Fibroblast of lung (primary cell): ENCODE measurements at regions not wholly inside any gene's neighbourhood (a gene's known extent, or its start where the extent isn't known, plus 50 kb on each side); places are given as distances from the start of the nearest gene placed in this dataset.
"Not testable (repeated sequence)": the region's sequence is repeated elsewhere in the genome, so short reads cannot be mapped to it uniquely, and the experiment has no call there.

Source experiments
- DNase-seq, 2 donors: peaks; one replicate each; pipeline versions ENCODE4 v3.0.0 to v3.0.0-alpha.2; 2010; ENCODE audit warnings: low read depth in 2 of 2
- H2AFZ ChIP-seq: 2 replicates; pipeline ENCODE4 v1.5.1; 2012; ENCODE audit warnings: low read length, control low read depth, inconsistent platforms
- H3K27ac ChIP-seq: 2 replicates; pipeline ENCODE4 v1.5.1; 2011; ENCODE audit warnings: low read length, control low read depth; ENCODE audit not compliant: insufficient read depth
- H3K27me3 ChIP-seq: 2 replicates; pipeline ENCODE4 v1.5.1; 2011; ENCODE audit warnings: mild to moderate bottlenecking, low read length; ENCODE audit not compliant: control insufficient read depth, insufficient read depth
- H3K36me3 ChIP-seq: 2 replicates; pipeline ENCODE4 v1.5.1; 2011; ENCODE audit warnings: low read length; ENCODE audit not compliant: control insufficient read depth, insufficient read depth
- H3K4me1 ChIP-seq: 2 replicates; pipeline ENCODE4 v1.5.1; 2011; ENCODE audit warnings: low read length; ENCODE audit not compliant: control insufficient read depth, insufficient read depth; ENCODE audit errors: extremely low read depth
- H3K4me2 ChIP-seq: 2 replicates; pipeline ENCODE4 v1.5.1; 2011; ENCODE audit warnings: low read length, control low read depth; ENCODE audit not compliant: insufficient read depth; ENCODE audit errors: extremely low read depth
- H3K4me3 ChIP-seq, 4 experiments: fragments of 200-600 bp in 1 of 4; sonication (generic) in 1 of 4; replicated peaks in 1 of 4; 2 replicates each; pipeline ENCODE4 v1.5.1; 2011 to 2016; ENCODE audit warnings: low read length in 4 of 4, low read depth in 3 of 4, mild to moderate bottlenecking in 3 of 4, control low read depth in 2 of 4, inconsistent platforms in 1 of 4, mixed read lengths in 1 of 4; ENCODE audit not compliant: insufficient read depth in 1 of 4; ENCODE audit errors: control extremely low read depth in 1 of 4
- H3K79me2 ChIP-seq: 2 replicates; pipeline ENCODE4 v1.5.1; 2012; ENCODE audit warnings: mild to moderate bottlenecking, low read length, inconsistent platforms; ENCODE audit not compliant: control insufficient read depth, insufficient read depth
- H3K9ac ChIP-seq: 2 replicates; pipeline ENCODE4 v1.5.1; 2011; ENCODE audit warnings: mild to moderate bottlenecking, low read length, control low read depth; ENCODE audit not compliant: insufficient read depth
- H3K9me3 ChIP-seq: 2 replicates; pipeline ENCODE4 v1.5.1; 2012; ENCODE audit warnings: low read depth, low read length; ENCODE audit not compliant: control insufficient read depth, insufficient read depth
- H4K20me1 ChIP-seq: 2 replicates; pipeline ENCODE4 v1.5.1; 2011; ENCODE audit warnings: low read length; ENCODE audit not compliant: control insufficient read depth, insufficient read depth; ENCODE audit errors: extremely low read depth
- CTCF ChIP-seq, 2 donors: IDR thresholded peaks in 1 of 2; conservative IDR thresholded peaks in 1 of 2; 1 replicate in 1 of 2; 2 replicates in 1 of 2; pipeline ENCODE4 v1.5.1; 2011 to 2012; ENCODE audit warnings: low read length in 2 of 2, control low read depth in 1 of 2, inconsistent platforms in 1 of 2, low read depth in 1 of 2, mild to moderate bottlenecking in 1 of 2
- EZH2 ChIP-seq: IDR thresholded peaks from 2 replicates; pipeline ENCODE4 v1.5.1; 2012; ENCODE audit warnings: low read length, control low read depth, mild to moderate bottlenecking; ENCODE audit errors: missing control alignments

- not testable (repeated sequence) for H3K79me2 ChIP-seq, H4K20me1 ChIP-seq, H3K36me3 ChIP-seq, H3K27ac ChIP-seq, H3K4me2 ChIP-seq, H3K27me3 ChIP-seq, H2AFZ ChIP-seq, H3K9me3 ChIP-seq, H3K9ac ChIP-seq, H3K4me3 ChIP-seq, H3K4me1 ChIP-seq
- peak in 1 of 2 donors; percentile 36 for DNase-seq
These were observed 83.2 kb upstream of the ARID5B start for GRCh38 chr10:61818251-61818650.

- no peaks in the 10 kb centered on the region for H3K27me3 ChIP-seq
- no peak overlapping the region for H3K4me2 ChIP-seq
- H3K4me3 ChIP-seq = no peak overlapping the region
- TF ChIP-seq CTCF (conservative IDR thresholded peaks at IDR 0.05 in 1 of 2, IDR thresholded peaks at IDR 0.05 in 1 of 2; ENCODE audit: low read depth in 1 of 2, low read length in 2 of 2) (no peak), EZH2 (no peak)
- H3K79me2 ChIP-seq = no peaks in the 10 kb centered on the region
- H3K9me3 ChIP-seq = no peaks in the 10 kb centered on the region
- no peaks in the 10 kb centered on the region for H4K20me1 ChIP-seq
- H2AFZ ChIP-seq = no peak overlapping the region
- H3K9ac ChIP-seq = no peak overlapping the region
- H3K4me1 ChIP-seq = no peaks in the 10 kb centered on the region
- no peak overlapping the region for H3K27ac ChIP-seq
- no peak for DNase-seq
- no peaks in the 10 kb centered on the region for H3K36me3 ChIP-seq
These were observed 82.3 kb upstream of the ARID5B start for GRCh38 chr10:61819208-61819607.

GRCh38 chr10:61821153-61821552 is 80.3 kb upstream of the ARID5B start:
- H3K79me2 ChIP-seq = no peaks in the 10 kb centered on the region
- H3K4me2 ChIP-seq = no peak overlapping the region
- H4K20me1 ChIP-seq = no peaks in the 10 kb centered on the region
- DNase-seq = peak in 1 of 2 donors; percentile 86
- no peaks in the 10 kb centered on the region for H3K9me3 ChIP-seq
- TF ChIP-seq EZH2 = no peak
- TF ChIP-seq CTCF (conservative IDR thresholded peaks at IDR 0.05 in 1 of 2, IDR thresholded peaks at IDR 0.05 in 1 of 2; ENCODE audit: low read depth in 1 of 2, low read length in 2 of 2) = no peak
- H3K9ac ChIP-seq = no peak overlapping the region
- H3K4me1 ChIP-seq = no peaks in the 10 kb centered on the region
- no peak overlapping the region for H3K27ac ChIP-seq
- no peak overlapping the region for H2AFZ ChIP-seq
- H3K4me3 ChIP-seq = no peak overlapping the region
- H3K36me3 ChIP-seq = no peaks in the 10 kb centered on the region
- H3K27me3 ChIP-seq = no peaks in the 10 kb centered on the region
